HUDEP-2 (cell line): ENCODE measurements at regions not wholly inside any gene's neighbourhood (a gene's known extent, or its start where the extent isn't known, plus 50 kb on each side); places are given as distances from the start of the nearest gene placed in this dataset.

Experiments used
- DNase-seq, 76 experiments: peaks; one replicate each; lab custom pipeline; 2025; ENCODE audit not compliant: unreplicated experiment in 76 of 76; lab: John Stamatoyannopoulos, UW

- DNase-seq = no peak
These were observed 142.7 kb downstream of the VAPA start for GRCh38 chr18:10056506-10056905.

GRCh38 chr18:10057401-10057893 is 143.6 kb downstream of the VAPA start:
- DNase-seq = no peak

DNA sequence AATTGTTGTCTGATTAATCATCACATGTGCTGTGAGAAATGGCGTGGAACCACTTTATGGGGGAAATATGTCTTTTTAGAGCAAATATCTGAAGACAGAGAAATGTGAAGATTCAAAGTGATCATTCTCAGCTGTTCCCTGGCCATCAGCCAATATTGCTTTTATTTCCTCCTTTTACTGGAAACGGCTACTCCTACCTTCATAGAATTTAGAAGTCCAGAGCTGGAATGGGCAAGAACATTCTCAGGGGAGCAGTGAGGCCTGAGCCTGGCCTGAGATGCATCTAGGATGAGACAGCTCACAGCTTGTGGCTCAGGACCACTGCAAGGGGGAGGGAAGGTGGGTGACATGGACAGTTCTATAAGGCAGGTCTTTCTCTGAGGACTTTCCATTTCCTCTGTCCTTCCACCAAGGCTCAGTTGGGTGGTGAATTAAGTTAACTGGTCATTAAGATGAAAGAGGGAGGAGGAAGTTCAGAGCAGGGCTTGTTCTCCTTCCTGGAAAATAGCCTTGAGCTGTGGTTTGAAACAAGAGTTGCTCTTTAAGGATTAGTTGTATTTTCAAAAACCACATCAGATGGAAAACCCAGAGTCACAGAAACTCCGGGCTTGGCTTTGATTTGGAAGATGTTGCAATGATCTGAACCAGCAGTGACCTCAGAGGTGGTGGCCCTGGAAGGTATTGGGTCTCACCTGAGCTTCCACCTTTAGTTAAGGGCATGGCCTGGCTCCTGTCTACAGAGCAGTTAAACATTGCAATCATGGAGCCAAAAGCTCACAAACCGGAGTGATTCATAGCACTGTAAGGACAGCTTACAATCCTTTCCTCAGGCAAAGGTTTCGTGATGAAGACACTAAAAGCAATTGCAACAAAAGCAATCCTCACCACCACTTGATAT is 144.3 kb downstream of the VAPA start:
- DNase-seq = no peak

DNA sequence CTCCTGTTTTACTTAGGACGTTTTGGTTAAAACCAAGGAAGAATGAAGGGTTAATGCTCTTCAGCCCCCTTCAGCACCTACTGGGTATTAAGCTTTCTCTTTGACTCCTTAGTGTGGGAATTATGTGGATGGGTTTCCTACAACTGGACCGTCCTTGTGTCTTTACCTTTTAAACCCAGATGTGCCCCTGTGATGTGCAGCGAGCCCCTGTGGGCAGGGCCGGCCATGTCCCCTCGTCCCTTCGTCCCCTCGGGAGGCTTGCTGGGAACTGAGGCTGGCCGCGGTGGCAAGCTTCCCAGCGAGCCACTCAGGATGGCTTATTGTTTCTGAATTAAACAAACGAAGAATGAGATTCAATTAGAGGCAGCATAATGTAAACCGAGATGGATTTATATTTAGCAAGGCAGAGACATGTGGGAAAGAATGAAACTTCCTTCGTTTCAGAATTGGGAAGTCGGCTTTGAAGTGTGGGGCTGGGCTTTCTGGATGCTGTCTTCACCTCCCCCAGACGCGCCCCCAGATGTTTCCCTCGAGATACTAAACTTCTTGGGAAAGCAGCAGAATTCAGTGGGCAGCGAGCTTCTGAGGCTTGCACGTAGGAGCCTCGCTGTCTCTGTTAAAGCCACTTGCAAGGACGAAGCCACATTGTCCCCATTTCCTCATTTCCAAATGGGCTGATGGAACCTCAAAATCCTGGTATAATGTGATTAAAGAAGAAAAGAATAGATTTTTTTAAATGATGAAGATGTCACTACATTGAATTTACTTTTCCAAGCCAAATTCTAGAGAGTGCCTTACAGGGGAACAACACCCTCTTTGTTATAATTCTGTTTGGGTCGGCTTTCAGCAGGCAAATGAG is 146.0 kb downstream of the VAPA start:
- no peak for DNase-seq

GRCh38 chr18:10060469-10060782 is 146.6 kb downstream of the VAPA start:
- no peak for DNase-seq

DNA sequence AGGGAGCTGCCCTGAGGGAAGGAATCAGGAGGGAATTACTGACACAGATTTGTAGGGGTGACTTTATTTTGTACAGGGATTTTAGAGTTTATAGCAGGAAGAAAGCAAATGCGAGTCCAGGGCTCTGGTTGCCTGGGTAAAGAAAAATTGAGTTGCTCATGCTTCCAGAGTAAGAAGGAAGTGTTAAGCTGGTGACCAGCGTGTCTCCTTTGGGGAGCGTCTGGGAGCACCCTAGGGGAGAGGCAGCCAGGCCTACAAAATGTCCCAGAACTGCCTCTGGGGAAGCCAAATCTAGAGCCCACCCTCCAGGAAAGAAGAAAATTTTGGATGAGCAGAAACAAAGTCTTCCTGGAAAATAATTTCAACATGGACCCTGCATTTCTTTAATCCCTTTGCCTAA is 147.0 kb downstream of the VAPA start:
- DNase-seq = no peak

- DNase-seq = no peak
These were observed 147.8 kb downstream of the VAPA start for GRCh38 chr18:10061566-10062140.

- DNase-seq = no peak
These were observed 148.8 kb downstream of the VAPA start for GRCh38 chr18:10062302-10063300.

GRCh38 chr18:10063489-10063888 is 149.7 kb downstream of the VAPA start:
- no peak for DNase-seq

- no peak for DNase-seq
These were observed 150.5 kb downstream of the VAPA start for GRCh38 chr18:10064267-10064666.

DNA sequence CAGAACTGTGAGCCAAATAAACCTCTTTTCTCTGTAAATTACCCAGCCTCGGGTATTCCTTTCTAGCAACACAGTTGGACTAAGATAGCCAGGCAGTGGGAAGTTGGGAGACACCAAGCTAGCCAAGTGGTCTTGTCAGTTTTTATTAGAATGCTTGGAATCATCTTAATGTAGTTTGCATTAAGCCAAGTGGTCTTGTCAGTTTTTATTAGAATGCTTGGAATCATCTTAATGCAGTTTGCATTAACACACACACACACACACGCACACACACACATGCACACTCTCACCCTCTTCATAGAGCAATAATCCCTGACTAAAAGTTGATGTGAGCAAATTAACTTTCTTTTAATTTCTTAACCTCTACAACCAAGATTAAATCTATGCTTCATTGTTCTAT is 151.5 kb downstream of the VAPA start:
- no peak for DNase-seq

DNA sequence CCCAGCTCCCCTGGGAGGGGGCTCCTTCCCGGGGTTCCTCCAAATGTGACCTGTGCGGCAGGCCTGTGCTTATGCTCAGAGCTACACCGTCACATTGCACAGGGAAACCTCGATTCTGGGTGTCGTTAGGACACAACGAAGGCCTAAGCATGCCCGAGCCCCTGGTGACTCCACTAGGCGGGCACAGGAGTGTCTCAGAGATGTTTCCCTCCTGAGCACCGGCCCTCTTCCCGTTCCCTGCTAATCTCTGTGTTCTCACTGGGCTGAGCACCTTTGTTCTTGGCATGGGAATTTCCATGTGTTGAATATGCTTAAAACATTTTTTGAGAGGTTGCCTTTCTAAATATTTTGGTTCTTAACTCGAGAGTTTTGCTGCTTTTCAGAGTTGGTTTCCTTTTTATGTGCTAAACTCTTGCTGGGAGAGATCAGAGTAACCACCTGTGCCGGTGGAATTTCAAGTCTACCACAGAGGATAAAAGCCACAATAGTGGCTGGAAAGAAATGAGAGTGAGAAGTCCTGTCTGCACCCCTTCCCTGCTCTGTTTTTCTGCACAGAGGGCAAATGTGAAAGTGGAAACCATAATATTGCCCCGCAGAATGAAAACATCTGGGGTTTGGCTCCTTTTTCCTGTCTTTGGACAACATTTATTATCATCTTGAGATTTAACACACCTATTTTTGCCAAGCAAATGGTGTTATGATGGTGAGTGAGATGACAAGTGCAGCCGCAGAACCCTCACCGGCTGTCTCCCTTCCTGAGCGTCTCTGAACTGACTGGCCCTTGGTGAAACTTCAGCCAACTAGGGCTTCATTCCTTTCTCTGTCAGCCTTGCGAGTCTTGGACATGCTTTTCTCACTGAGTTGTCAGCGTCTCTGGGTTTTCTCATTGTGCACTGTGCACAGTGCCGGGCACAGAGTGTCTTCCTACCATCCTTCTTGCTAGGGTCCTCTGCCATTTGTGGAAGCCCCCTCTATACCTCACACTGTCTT is 154.1 kb downstream of the VAPA start:
- no peak for DNase-seq

DNA sequence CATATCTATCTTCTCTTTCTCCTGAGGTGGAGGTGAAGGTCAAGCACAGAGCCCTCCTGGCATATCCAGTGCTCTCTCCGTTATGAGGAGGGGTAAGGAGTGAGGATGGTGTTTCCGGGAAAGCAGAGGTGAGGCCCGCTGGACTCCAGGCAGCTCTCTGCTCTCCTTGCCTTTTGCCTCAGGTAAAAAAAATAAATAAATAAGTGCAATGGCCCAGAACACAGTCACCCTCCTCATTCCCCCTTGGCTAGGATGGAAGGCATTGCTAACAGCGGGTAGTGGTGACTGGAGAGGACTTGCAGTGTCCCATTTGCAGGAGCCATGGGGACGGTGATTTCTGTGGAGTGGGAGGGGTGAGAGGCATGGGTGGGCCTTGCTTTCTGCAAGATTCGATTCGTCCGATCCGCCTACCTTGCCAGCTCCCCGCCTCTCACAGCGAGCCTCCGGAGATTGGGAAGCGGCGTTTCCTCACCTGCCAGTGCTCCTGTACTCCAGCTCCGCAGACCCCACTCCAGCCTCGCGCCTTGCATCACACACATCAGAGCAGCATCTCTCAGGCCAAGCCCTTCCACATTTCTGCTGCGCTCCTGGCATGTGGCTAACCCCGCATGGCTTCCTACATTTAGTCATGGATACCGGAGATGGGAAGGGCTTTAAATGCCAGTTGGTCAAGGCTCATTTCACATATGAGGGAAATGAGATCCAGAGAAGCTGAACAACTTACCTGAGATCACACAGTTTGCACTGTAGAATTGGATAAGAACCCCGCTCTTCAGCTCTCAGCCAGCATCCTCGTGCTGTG is 155.2 kb downstream of the VAPA start:
- DNase-seq = no peak

GRCh38 chr18:10070561-10071000 is 156.8 kb downstream of the VAPA start:
- DNase-seq = no peak

DNA sequence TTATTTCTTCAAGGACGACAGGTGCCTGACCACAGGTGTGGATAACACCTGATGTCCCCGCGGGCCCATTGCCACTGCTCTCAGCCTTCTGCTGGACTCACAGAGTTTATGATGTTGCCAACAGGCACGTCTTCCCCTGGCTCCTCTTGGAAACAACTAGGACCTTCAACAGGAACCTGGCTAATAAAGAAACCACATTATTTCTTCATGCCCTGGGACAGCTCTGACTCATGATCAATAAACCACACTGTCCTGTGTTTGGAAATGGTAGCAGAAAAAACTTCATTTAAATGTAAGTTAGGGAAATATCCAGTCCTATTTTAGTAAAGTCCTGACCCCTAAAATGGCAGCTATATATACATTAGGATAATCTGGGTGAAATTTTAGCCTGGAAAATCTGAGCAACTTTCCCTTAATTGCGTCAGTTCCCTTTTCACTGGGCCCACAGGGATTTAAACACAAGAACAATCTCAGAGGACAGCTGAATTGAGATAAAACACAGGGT is 158.9 kb downstream of the VAPA start:
- no peak for DNase-seq

DNA sequence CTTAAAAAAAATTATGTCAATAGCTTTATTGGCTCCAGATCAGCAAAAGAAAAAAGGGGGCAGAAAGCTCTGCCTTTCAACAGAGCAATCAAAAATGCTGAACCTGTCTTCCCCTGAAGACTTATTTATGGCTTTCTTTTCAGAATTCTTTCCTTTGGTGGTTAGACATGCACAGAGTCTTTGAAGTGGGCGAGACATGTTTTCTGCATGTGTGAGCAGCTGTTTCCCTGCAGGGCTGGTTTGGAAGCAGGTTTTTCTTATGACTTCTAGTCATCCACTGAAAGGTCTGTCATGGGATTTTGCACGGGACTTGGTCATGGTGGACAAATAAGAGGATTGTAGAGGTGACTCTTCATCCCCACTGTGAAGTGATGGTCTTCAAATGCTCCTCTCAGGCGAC is 160.3 kb downstream of the VAPA start:
- DNase-seq = no peak

- DNase-seq = no peak
These were observed 160.9 kb downstream of the VAPA start for GRCh38 chr18:10074728-10075127.

GRCh38 chr18:10076502-10077030 is 162.8 kb downstream of the VAPA start:
- no peak for DNase-seq
